ENCODE measurements at regions not wholly inside any gene's neighbourhood (a gene's known extent, or its start where the extent isn't known, plus 50 kb on each side); places are given as distances from the start of the nearest gene placed in this dataset.
"Not testable (repeated sequence)": the region's sequence is repeated elsewhere in the genome, so short reads cannot be mapped to it uniquely, and the experiment has no call there.

GRCh38 chr2:118752762-118753429, 94.6 kb downstream of the EN1 start:
- TF ChIP-seq POLR2A (IDR thresholded peaks at IDR 0.05; ENCODE audit: low read length) (no peak), GATA1 (IDR thresholded peaks at IDR 0.05; ENCODE audit: low read depth, low read length) (no peak)
- DNase-seq: no peak

DNA sequence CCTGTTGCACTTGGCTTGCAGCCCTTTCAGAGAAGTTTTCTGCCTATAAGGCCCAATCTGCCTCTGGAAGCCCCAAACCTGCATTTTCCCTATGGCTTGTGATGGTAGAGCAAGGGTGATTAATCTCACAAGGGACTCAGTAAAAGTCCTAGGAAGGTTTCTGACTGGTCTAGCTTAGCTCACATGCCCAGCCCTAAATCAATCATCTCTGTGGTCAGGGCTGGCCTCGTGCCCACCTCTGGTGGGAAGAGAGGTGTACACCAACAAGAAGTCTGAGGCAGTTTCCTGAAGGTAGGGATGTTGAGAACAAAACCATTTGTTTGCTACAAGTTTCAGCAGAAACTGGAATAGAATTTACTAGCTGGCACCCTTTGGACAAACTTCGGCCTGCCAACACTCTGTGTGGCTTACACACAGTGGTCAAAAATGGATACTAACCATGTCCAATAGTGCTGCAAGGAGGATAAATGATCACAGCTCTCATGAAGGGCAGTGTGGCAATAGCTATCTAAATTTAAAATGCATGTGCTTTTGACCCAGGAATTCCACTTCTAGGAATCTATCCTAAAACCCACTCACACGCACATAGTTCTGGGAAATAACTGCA, 96.4 kb downstream of the EN1 start:
- TF ChIP-seq POLR2A (IDR thresholded peaks at IDR 0.05; ENCODE audit: low read length): no peak
- no peak for TF ChIP-seq GATA1 (IDR thresholded peaks at IDR 0.05; ENCODE audit: low read depth, low read length)
- DNase-seq: no peak

- DNase-seq: no peak
- TF ChIP-seq GATA1 (IDR thresholded peaks at IDR 0.05; ENCODE audit: low read depth, low read length) (no peak), POLR2A (IDR thresholded peaks at IDR 0.05; ENCODE audit: low read length) (no peak)
Observed at GRCh38 chr2:118748245-118748885, 99.1 kb downstream of the EN1 start.

- TF ChIP-seq GATA1 (IDR thresholded peaks at IDR 0.05; ENCODE audit: low read depth, low read length): no peak
- TF ChIP-seq POLR2A (IDR thresholded peaks at IDR 0.05; ENCODE audit: low read length): no peak
- no peak for DNase-seq
Observed at GRCh38 chr2:118747637-118748036, 99.8 kb downstream of the EN1 start.

- no peak for DNase-seq
- no peak for TF ChIP-seq GATA1 (IDR thresholded peaks at IDR 0.05; ENCODE audit: low read depth, low read length)
- no peak for TF ChIP-seq POLR2A (IDR thresholded peaks at IDR 0.05; ENCODE audit: low read length)
Observed at GRCh38 chr2:118747066-118747465, 100.4 kb downstream of the EN1 start.

- DNase-seq: not testable (repeated sequence)
Observed at GRCh38 chr2:118744682-118745181, 102.7 kb downstream of the EN1 start.

DNA sequence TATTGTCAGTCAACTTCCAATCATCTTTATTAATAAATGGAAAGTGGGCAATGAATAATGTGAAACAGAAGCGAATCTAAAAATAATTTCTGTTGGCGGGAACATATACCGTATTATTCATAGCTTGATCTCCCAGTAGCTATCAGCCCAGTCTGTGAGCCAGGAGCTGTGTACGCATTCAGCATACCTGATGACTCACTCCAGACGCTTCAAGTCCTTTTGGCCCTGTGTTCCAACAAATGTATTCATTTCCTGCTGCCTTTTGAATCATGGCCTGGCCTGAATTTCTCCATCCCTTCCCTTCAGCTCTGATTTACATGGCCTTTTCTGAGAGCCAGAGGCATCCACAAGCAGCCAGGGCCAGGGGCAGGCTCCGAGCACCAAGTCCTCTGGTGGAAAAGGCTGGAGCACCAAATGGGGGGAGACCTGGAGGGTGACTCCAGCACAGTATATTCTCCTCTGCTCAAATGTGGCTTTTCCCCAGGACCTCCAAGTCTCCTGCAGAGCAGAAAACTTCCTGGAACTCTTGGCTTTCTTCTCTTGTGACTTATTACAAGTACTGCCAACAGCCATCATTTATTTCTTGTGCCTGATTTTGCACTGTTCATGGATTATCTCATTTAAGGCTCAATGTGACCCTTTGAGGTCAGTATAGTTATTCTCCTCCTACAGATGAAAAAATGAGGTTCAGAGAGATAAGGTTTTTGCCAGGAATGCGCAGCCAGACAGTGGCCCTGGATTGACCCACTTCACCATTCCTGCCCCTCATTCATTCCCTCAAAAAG, 108.7 kb downstream of the EN1 start:
- DNase-seq: no peak
- TF ChIP-seq GATA1 (IDR thresholded peaks at IDR 0.05; ENCODE audit: low read depth, low read length) (no peak), POLR2A (IDR thresholded peaks at IDR 0.05; ENCODE audit: low read length) (no peak)

DNA sequence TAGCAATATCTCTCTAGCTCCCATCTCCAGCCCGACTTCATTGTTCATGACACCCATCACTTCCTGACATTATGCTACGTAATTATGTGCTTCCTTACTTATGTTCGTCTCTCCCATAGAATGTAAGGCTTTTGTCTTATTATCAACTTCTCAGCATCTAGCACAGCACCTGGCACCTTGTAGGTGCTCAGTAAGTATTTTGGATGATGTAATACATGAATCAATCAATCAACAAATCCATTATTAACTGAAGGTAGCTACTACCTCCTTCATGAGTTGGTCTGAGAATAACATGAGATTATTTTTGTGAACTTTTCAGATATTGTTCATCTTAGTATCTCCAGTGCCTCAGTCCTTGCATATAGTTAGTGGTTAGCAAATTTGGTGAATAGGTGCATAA, 109.3 kb downstream of the EN1 start:
- no peak for DNase-seq
- TF ChIP-seq POLR2A (IDR thresholded peaks at IDR 0.05; ENCODE audit: low read length) (no peak), GATA1 (IDR thresholded peaks at IDR 0.05; ENCODE audit: low read depth, low read length) (no peak)

GRCh38 chr2:118737684-118738083, 109.8 kb downstream of the EN1 start:
- TF ChIP-seq POLR2A (IDR thresholded peaks at IDR 0.05; ENCODE audit: low read length) (no peak), GATA1 (IDR thresholded peaks at IDR 0.05; ENCODE audit: low read depth, low read length) (no peak)
- DNase-seq: no peak

DNA sequence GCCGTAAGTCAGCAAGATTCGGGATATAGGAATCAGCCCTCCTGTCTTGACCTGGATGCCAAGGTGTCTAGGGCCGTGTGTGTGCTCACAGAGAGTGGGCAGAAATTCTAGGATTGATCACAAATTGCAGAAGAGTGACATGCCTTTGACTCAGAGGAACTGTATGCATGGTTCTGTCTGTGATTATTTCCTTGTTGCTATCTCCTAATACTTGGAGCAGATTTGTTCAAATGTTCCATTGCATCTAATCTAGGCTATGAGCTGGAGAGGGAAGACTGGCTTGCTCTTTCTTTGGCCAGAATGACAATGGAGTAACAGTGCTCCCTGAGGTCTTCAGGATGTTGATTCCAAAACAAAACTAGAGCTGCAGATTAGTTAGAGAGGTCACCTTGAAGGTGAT, 115.0 kb downstream of the EN1 start:
- TF ChIP-seq POLR2A (IDR thresholded peaks at IDR 0.05; ENCODE audit: low read length): no peak
- no peak for TF ChIP-seq GATA1 (IDR thresholded peaks at IDR 0.05; ENCODE audit: low read depth, low read length)
- DNase-seq: no peak

GRCh38 chr2:118731413-118731812, 116.0 kb downstream of the EN1 start:
- DNase-seq: no peak
- TF ChIP-seq POLR2A (IDR thresholded peaks at IDR 0.05; ENCODE audit: low read length): no peak
- TF ChIP-seq GATA1 (IDR thresholded peaks at IDR 0.05; ENCODE audit: low read depth, low read length): no peak

DNA sequence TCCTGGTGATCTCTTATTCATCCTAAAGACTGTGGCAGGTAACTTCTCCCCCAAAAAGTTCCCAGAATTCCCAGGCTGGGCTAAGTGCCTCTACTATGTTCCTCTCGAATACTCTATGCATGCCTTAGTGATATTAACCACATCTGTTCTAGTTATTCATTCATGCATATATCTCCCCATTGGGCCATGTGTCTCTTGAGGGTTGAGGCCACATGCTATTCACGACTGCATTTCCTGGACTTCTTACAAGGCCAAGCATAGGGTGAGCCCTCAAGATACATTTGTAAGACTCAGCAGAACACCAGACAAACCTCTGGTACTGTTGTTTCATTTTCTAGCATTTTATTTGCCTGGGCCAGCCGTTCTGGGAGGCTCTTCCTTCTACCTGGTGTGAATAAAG, 117.0 kb downstream of the EN1 start:
- TF ChIP-seq GATA1 (IDR thresholded peaks at IDR 0.05; ENCODE audit: low read depth, low read length) (no peak), POLR2A (IDR thresholded peaks at IDR 0.05; ENCODE audit: low read length) (no peak)

DNA sequence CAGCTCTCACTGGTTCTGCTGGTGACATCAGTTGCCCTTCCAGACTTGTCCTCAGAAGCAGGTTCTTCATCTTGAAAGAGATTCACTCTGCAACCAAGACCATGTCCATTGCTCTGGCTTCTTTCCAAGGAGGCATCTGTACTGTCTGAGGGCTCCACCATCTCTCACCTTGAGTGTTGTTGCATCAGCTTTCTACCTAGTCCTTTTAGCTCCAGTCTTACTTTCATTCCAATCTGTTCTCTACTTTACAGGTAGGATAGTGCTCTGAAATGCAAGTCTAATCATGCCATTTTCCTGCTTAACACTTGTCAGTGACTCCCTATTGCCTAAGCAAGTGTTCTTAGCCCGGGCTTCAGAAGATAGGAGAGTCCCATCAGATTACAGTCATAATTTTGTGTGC, 117.7 kb downstream of the EN1 start:
- DNase-seq: no peak
- no peak for TF ChIP-seq POLR2A (IDR thresholded peaks at IDR 0.05; ENCODE audit: low read length)
- TF ChIP-seq GATA1 (IDR thresholded peaks at IDR 0.05; ENCODE audit: low read depth, low read length): no peak

More for the DNA sequence above, 117.0 kb downstream of the EN1 start:
- no peak for DNase-seq

- TF ChIP-seq GATA1 (IDR thresholded peaks at IDR 0.05; ENCODE audit: low read depth, low read length) (no peak), POLR2A (IDR thresholded peaks at IDR 0.05; ENCODE audit: low read length) (no peak)
- DNase-seq: no peak
Observed at GRCh38 chr2:118728984-118729383, 118.5 kb downstream of the EN1 start.
